Peyer's patch (tissue), 4 donors: ENCODE measurements at regions not wholly inside any gene's neighbourhood (a gene's known extent, or its start where the extent isn't known, plus 50 kb on each side); places are given as distances from the start of the nearest gene placed in this dataset.

Experiments
- CTCF ChIP-seq, 6 experiments: fragments of 450-650 bp in 4 of 6; fragments of 200-600 bp in 2 of 6; sonication (generic) in 1 of 6; IDR thresholded peaks; one replicate each; pipeline ENCODE4 v1.5.1; 2017 to 2019; ENCODE audit warnings: antibody characterized with exemption in 6 of 6, mild to moderate bottlenecking in 3 of 6, moderate library complexity in 1 of 6
- POLR2A ChIP-seq, 2 donors: fragments of 450-650 bp; IDR thresholded peaks; one replicate each; pipeline ENCODE4 v1.5.1; 2017; ENCODE audit warnings: antibody characterized with exemption in 2 of 2, mild to moderate bottlenecking in 2 of 2, moderate library complexity in 2 of 2

GRCh38 chr5:175805256-175806011 is 65.9 kb upstream of the CPLX2 start:
- no peak for TF ChIP-seq CTCF (IDR thresholded peaks at IDR 0.05)
- TF ChIP-seq POLR2A (IDR thresholded peaks at IDR 0.05) = no peak
